HG02588 (cell line): ENCODE measurements at regions not wholly inside any gene's neighbourhood (a gene's known extent, or its start where the extent isn't known, plus 50 kb on each side); places are given as distances from the start of the nearest gene placed in this dataset.
"Not testable (repeated sequence)": the region's sequence is repeated elsewhere in the genome, so short reads cannot be mapped to it uniquely, and the experiment has no call there.

Experiments used
- ATAC-seq: cut with Tn5 transposase; IDR thresholded peaks from one replicate; pipeline ENCODE4 v1.9.1; 2021; ENCODE audit warnings: mild to moderate bottlenecking, moderate library complexity; ENCODE audit not compliant: unreplicated experiment

DNA sequence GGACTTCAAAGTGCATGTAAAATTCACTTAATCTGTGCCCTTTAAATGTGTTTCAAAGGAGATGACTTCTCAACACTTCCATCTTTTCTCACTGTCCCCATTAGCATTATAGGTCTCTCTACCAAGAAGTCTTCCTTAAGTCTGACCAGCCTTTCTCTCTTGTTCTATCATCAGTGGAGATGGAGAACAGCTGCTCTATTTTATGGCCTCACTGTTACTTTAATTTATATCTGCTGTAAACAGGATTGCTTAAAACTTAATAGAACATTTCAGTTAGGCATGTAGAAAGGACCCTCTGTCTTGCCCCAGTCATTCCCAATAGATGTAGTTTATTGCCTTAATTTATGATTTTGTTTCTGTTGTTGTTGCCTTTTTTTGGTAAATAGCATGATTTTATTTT lies 86.0 kb upstream of the CDC42EP3 start:
- not testable (repeated sequence) for ATAC-seq

DNA sequence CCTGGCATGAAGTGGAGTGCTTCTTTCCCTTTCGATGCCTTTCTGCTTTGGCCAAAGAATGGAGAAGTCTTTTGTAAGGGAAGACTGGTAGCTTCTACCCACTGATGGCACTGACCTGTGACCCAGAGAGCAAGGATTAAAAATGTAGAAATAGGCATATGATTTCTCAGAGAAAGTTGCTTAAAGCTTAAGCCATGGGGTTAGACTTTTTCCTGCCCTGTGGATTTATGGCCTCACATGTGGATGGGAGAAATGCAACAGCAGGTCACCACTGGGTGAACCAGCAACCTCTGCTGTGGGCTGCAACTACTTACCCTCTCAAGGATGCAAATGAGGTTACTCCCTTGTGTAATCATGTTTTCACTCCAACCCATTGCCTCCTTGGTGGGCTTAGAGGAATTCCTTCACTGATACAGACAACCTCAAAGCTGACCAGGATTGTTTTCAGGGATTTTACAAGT lies 86.7 kb upstream of the CDC42EP3 start:
- ATAC-seq = not testable (repeated sequence)

DNA sequence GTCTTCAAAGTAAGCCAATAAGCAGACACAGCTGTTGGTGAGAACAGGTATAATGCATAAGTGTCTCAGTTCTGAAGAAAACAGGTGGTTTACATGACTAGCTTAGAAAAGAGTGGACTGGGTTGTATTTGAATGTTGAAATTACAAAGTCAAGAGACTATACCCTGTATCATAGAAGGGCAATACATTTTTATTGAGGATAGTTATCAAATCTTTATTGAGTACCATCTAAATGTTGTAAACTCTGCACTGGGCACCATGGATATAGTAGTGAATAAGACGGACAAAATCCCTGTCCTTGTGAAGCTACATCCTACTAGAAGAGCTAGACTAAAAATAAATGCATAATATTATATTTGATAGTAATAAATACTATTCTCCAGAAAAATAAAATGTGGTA lies 88.5 kb upstream of the CDC42EP3 start:
- ATAC-seq = not testable (repeated sequence)

DNA sequence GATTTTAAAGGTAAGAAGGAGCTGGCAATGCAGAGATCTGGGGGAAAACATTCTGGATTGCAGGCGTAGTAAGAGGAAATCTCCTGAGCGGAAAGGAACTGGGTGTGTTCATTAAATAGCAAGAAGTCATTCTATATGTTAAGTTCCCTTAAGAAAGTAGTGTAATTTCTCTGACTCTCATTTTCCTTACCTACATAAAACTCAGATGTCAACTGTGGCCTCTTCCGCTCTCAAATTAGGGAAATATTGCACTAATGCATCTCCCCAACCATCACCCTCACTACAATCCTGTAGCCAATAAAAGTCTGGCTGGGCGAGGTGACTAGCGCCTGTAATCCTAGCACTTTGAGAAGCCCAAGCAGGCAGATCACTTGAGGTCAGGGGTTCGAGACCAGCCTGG lies 89.0 kb upstream of the CDC42EP3 start:
- no peak for ATAC-seq

DNA sequence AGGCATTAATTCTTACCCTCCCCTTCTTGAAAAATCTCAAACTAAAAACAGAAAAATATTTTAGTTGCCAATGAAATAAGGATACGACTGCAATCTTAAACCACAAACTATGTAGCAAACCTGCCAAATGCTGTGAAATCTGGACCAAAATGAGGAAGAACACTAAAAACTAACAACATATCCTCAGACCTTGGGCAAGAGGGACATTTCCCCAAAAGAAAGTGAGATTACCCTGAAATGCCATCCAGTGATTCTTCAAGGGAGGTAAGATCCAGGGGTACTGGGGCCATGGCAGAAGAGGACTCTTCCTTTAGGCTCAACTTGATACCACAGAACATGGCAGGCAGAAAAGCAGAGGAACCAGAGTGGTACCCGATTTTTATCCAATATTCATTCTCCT lies 90.8 kb upstream of the CDC42EP3 start:
- ATAC-seq = not testable (repeated sequence)

DNA sequence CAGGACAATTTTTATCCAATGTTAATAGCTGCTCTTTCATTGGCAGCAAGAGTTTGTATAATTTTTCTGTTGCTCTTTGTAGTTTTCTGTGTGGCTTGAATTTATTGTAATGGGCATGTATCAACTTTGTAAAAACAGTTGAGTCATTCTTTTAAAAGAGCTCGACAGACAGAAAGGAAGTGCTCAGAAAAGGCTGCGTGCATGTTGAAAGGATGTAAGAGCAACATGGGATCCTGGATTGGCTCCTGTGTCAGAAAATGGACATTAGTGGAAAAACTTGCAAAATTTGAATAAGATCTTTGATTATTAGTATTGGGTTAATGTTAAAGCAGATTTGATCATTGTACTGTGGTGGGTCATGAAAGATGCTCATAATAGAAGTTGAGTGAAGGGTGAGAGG lies 93.3 kb upstream of the CDC42EP3 start:
- ATAC-seq = no peak

DNA sequence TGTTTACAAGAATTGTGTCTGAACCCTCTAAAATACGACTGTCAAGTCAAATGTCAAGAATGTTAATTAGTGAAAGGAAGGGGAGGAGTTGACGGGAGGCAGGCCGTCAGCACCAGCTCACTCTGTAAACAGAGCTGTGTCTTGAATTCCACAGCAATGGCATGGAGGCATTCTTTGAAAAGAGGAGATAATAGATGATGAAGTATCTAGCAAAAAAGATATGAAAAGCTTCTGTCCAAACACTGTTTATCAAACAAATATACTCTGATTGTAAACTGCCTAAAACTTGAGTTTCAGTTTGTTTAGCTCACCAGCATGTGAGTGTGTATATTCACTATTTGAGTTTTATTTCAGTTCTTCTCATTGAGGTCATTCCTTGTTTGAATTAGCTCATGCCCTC lies 94.7 kb upstream of the CDC42EP3 start:
- no peak for ATAC-seq

DNA sequence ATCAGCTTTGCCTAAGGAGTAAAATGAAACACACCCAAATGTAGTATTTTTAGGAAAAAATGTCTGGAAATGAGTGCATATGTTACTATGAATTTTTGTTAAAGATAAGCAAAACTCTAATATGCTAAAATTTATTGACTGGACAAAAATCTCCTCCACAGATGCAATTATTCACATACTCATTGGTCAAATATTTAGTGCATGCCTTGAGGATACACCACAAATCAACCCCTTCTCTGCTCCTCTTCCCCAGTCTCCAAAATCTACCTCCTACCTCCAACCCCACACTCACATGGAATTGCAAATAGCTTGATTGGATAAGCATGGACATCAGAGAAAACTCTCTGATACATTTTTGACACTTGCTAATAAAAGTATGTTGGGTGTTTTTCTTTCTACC lies 95.6 kb upstream of the CDC42EP3 start:
- no peak for ATAC-seq

DNA sequence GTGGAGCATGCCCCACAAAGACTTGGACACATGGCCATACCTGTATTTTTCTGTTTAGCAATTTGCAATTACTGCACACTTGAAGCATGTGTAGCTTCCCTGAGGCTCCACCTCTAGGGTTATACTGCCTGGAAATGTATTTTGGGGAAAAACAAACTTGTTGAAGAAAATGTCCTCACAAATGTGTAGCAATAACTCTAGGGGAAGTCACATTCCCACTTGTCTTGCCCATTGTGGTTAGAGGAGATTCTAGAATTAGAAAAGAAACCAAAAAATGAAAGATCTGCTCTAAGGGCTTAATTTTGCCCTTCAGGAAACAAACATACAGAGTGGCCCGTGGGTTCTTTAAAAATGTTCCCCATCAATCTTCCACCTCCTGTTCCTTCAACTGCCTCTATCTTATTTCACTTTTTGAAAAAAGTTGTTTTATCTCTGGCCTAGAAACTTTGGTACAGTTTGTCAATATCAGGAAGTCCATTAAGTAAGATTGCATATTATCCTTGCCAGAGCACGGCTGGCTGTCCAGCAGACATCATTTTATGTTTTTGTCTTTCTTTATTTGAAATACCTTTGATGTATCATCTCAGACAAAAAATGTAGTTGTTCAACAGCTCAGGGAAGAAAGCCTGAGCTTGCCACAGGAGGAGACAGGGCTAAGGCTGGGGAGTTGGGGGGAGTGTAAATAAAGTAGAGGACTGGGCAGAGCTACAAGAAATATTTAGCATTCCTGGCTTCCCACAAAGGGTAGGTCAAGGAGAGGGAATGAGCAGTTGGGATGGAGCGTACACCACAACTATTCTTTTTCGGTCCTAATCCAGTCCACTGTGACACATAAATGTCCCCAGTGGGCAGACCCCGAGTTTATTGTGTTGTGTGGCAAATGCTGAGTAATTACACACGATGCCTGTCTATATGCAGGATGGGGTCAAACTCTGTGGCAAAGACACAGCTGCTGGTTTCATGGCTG lies 96.8 kb upstream of the CDC42EP3 start:
- no peak for ATAC-seq

DNA sequence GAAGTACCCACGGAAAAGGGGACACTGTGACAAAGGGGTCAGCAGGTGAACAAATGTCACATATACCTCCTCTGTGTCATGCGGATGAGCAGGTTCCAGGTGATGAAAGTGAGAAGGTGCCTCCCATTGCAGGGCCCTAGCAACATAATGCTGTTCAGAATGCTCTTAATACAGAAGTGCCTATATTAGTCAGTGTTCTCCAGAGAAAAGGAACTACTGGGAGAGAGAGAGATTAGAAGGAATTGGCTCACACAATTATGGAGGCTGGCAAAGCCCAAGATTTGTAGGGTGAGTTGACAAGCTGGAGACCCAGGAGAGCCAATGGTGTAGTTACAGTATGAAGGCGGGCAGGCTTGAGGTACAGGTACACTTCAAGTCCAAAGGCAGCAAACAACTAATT lies 98.1 kb upstream of the CDC42EP3 start:
- no peak for ATAC-seq

DNA sequence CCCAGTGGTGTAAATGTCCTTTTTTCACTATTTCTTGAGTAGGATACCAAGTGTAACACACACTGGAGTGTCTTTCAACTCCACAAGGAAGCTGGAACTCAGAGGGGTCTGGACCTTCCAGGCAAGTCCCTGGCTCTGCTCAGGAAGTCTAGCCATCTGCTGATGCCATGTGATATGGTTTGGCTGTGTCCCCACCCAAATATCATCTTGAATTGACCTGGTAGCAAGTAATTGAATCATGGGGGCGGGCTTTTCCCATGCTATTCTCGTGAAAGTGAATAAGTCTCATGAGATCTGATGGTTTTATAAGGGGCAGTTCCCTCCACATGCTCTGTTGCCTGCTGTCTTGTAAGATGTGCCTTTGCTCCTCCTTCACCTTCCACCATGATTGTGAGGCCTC lies 99.4 kb upstream of the CDC42EP3 start:
- ATAC-seq = no peak

DNA sequence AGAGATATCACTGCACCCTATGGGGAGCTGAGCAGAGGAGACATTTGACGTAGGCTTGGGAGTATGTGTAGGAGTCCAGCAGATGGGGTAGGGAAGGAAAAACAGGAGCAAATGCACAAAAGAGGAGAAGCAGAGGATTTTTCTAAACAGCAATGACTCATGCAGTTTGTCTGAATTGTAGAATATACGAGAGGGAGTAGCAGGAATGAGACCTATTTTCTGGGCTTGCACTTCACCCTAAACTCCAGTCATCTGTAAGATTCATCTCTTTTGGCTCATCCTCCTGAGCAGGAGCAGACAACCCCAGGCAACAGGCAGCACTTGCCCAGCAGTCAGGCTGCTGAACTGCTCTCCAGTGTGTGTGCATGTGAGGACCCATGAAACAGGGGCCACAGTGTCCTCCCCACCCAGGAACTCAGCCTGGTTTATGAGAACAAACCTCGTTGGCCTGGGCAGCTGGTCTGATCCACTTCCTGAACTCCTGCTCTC lies 100.2 kb upstream of the CDC42EP3 start:
- no peak for ATAC-seq

DNA sequence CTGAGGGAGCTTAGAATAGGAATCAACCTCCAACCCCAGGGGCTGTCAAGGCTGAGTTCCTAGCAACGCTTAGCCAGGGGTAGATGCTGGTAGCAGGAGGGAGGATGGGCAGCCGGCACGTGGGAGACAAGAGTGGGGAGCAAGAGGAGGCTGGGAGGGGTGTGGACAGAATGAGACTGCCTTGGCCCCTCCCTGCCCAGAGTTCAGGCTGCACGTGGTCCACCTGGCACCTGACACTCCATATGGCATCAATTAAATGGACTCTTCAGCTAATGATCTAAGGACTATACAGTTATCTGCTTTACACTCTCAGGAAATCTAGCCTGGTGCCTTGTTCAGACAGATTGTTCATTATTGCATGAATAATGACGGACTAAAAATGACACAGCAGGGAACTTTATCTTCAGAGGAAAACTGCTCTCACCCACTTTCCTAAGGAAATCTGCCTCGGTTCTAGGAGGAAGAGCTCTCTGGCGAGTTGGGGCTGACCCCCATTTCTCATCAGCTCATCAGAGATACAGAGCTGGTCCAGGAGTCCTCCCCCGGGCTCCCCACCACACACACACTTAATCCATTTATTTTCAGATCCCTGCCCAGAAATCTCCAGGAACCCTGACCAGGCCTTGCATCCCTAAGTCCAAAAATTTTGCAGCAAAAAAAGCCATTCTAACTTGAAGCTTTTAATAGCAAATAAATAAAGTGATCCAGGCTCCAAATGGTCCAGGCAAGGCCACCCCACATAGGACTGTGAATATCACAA lies 102.1 kb upstream of the CDC42EP3 start:
- ATAC-seq = no peak

DNA sequence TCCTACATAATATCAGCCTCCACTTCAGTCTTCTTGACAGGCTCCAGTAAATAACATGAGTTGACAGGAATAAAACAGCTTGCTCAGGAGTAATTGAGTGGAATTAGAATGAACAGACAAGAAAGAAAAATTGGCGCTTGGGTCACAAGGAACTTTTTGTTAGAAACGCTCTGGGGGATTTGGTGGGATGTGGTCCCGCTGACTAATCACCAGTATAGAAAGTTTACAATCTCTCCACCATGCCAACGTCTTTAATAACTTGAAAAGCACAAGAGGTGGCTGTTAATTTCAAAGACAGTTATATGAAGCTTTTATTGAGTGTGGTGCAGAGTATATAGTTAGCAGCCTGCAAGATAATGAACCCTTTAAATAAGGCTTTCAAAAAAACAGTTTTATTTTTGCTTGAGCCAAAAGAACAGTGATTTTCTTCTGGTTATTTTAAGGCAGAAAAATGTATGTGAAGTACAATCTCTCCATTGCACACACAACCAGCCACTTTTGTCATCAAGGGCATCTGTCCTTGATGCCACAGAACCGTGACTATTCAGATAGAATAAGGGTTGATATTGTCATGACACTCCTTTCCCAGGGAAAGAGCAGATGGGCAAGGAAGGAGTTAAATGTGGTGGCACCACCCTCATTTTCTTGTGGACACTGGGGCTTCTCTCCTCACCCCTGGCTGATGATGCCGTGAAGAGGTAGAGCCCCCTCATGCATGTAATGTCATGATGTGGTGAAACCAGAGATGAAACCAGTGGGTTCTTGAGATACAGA lies 102.9 kb upstream of the CDC42EP3 start:
- ATAC-seq = not testable (repeated sequence)

DNA sequence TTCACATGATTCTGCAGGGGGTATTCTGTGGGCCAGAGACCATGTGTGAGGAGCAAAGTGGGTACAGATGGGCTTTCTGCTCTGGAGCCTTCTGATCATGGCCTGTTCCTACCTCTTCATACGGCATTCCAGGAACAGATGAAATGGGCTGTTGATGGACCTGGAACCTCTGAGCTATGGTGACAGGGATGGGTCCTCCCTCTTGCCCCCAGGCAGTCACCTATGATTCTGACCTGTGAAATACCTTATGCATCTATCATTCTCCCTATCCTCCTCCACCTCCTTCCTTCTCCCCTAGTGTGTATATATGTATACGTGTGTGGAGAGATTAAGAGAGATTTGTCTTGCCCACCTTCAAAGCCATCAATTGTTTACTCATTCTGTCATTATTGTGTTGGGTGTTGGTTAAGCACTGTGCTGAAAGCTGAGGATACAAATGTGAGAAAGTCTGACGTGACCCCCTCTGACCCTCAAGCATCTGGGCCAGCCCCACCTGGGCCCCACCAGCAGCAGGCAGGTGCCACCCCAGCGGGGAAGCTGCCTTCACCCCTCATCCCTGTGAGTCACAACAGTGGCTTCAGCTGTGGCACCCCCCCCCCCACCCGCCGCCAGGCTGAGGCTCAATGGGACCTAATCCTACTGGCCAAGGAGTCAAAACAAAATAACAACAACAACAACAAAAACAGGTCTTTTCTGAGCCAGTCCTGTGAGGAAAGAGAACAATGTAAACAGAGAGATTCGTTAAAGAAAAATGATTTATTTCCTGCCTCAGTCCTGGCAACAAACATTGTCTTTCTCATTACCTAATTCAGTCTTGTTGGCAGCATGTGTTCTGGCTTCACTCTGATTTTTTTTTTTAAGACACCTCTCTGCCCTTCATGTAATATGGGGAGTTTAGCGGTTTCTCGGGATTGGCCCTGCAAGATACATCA lies 103.8 kb upstream of the CDC42EP3 start:
- ATAC-seq = no peak

DNA sequence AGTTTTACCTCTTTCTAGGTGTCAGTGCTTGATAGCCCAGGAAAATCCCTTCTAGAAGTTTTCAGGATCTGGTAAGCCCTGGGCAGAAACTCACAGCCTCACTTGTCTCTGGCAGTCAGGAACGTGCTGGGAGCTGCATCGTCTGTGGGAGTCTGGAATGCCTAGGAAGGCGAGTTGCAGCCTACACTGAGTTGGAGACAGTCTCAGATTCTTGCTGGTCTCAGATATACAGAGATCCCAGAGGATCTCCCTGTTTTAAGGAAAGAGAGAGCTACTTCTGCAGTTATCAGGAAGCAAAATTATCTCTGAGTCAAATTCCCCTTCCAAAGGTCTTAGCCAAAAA lies 104.4 kb upstream of the CDC42EP3 start:
- ATAC-seq = no peak

DNA sequence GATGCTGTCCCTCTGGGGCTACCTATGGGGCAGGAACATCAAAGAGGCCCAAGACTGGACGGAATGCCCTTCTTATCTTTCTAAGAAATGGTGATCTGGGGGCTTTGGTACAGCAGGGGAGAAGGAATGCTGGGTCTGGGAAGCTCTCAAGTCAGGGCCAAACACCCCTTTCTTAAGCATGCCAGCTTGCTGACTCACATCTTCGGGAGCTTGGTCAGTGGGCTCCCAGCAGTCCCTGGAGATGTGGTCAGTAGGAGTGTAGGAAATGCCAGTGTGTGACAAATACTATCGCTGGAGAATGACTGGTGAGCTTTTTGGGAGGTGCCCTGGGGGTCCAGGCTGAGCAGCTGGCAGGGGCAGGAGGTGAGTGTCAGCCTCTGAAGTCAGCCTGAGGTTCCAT lies 105.0 kb upstream of the CDC42EP3 start:
- ATAC-seq = no peak

DNA sequence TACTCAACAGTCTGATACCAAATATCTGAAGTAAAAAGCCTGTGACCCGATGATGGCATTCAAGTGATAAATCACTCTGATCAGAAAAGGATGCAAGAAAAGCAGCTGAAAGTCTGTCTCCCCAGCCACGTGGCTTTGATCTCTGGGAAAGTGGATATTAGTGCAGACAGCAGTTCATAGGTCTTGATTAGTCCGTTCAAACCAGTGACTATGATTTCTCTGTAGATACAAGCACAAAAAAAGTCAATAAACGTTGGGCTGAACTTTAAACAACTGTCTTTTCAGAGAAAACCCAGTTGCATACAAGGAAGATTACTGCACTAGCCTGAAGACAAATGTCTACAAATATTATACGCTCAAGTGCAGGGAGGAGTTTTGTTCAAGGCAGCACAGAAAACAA lies 107.7 kb upstream of the CDC42EP3 start:
- ATAC-seq = no peak

DNA sequence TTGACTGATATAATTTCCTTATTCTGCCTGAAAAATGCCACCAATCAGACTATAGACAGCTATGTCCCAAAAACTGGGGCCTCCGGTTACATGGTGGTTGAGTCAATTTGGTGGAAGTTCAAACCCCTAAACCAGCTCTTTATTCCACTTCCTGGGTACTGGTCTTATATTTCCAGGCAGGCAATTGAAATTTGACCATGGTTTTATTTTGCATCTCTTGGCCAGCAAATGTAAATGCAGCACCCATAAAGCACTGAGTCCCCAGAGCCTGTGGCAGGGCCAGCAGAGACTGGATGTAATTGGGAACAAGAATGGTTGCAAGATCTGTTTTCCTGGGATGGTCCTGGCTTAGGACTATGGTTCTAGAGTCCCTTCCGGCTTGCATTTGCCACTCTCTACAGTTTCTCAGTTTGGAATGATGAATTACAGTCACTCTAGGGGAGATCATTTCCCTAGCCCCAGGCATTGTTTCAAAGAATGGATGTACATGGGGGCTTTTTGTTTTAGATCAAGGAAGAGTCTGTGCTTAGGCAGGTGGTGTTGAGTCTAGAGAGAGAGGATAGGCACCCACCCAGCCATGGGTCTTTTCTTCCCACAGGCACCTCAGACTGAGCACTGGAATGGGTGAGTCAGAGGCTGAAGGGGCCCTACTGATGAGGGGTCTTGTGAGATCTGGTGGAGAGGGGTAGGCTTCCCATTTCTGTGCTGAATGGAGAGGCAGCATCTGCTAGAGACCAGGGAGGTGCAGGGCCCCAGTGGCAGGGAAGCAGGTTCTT lies 108.4 kb upstream of the CDC42EP3 start:
- ATAC-seq = no peak

DNA sequence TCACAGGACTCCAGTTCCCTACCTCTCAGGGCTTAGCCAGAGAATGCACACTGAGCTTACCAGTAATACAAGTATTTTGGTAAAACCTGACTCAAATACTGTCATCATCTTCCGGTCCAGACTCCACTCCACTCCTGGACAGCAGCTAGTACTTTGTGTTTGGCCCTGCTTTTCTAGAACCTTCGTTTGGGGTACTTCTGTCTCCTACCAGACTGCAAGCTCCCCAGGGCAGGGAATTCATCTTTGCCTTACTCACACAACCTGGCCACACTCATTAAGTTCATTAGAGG lies 108.9 kb upstream of the CDC42EP3 start:
- ATAC-seq = no peak
